NCI-H510A treated with DMSO at 0.1 percent for 48 hours (cell line): ENCODE measurements at regions not wholly inside any gene's neighbourhood (a gene's known extent, or its start where the extent isn't known, plus 50 kb on each side); places are given as distances from the start of the nearest gene placed in this dataset.
"Not testable (repeated sequence)": the region's sequence is repeated elsewhere in the genome, so short reads cannot be mapped to it uniquely, and the experiment has no call there.

Source experiments
- DNase-seq: peaks from one replicate; lab custom pipeline; 2025; lab: John Stamatoyannopoulos, UW

DNA sequence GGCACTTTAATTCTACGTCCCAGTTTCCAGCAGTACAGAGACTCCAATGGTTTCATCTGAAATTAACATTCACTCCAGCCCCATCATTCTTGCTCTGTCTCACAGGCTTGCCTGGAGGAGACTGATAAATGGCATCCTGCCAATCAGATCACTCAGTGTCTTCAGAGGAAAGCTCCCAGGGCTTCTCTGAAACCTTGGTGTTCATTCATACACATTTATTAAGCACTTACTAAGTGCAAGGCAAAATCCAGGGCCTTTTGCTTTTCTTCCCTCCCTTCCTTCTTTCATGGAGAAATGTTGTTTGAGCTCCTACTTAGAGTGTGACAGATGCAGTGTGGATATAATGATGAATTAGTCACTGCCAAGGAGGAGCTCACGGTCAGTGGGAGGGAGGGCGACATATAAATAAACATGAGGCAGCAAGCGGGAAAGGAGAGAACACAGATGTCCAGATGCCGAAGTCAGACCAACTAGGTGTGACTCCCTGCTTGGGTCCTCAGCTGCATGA lies 106.7 kb upstream of the DTNBP1 start:
- DNase-seq: no peak

- no peak for DNase-seq
These were observed 106.2 kb upstream of the DTNBP1 start for GRCh38 chr6:15768999-15769398.

GRCh38 chr6:15763837-15764236 lies 101.0 kb upstream of the DTNBP1 start:
- no peak for DNase-seq

GRCh38 chr6:15763364-15763763 lies 100.5 kb upstream of the DTNBP1 start:
- DNase-seq: no peak

GRCh38 chr6:15761045-15761502 lies 98.2 kb upstream of the DTNBP1 start:
- DNase-seq: no peak

DNA sequence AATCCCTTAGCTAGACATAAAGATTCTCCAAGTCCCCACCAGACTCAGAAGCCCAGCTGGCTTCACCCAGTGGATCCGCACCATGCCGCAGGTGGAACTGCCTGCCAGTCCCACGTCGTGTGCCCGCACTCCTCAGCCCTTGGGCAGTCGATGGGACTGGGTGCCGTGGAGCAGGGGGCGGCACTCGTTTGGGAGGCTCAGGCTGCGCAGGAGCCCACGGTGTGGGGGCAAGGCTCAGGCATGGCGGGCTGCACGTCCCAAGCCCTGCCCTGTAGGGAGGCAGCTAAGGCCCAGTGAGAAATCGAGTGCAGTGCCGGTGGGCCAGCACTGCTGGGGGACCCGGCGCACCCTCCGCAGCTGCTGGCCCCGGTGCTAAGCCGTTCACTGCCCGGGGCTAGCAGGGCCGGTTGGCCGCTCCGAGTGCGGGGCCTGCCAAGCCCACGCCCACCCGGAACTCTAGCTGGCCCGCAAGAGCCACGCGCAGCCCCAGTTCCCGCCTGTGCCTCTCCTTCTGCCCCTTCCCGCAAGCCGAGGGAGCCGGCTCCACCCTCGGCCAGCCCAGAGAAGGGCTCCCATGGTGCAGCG lies 95.9 kb upstream of the DTNBP1 start:
- no peak for DNase-seq

- DNase-seq: no peak
These were observed 92.7 kb upstream of the DTNBP1 start for GRCh38 chr6:15755526-15755925.

- no peak for DNase-seq
These were observed 91.9 kb upstream of the DTNBP1 start for GRCh38 chr6:15754706-15755079.

GRCh38 chr6:15754035-15754705 lies 91.3 kb upstream of the DTNBP1 start:
- DNase-seq: no peak

DNA sequence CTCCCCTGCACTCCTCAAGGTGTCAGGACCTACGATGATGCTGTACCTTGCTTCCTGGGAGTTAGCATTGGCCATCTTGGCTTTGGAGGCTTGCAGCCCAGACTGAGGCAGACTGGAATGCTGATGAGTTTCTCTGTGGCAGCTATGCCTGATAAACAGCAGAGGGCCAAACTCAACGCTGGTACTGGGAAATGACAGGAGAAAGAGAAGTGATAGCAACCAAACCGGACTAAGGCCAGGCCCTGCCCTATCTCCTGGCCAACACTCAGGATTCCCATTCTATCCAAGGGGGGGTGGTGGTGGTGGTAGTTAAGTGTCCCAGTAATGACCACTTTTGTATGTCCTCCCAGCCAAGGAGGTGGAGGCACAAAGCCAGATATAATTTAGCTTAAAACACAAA lies 90.0 kb upstream of the DTNBP1 start:
- no peak for DNase-seq

DNA sequence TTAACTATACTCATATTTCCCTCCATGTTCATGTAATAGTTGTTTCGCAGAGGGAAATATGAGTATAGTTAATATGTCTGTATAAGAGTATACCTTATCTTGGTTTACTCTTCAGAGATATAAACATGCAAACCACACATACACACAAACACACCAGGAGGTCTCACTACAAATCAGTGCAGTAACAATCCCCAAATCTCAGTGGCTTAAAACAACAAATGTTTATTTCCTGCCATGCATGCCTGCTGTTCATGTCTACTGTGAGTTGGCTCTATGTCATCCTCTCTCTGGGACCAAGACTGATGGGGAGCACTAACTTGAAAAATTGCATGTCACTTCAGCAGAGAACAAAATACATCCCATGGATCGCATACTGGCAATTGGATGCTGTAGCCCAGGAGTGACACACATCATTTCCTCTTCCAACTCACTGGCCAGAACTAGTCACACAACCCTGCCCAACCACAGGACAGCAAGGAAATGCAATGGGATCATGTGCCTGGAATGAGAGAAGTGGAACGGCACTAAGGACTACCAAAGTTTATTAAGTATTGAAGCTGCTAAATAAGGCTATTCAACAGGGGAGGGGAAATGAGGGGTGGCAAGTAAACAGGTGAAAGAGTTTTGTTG lies 89.0 kb upstream of the DTNBP1 start:
- no peak for DNase-seq

- no peak for DNase-seq
These were observed 85.5 kb upstream of the DTNBP1 start for GRCh38 chr6:15748341-15748740.

DNA sequence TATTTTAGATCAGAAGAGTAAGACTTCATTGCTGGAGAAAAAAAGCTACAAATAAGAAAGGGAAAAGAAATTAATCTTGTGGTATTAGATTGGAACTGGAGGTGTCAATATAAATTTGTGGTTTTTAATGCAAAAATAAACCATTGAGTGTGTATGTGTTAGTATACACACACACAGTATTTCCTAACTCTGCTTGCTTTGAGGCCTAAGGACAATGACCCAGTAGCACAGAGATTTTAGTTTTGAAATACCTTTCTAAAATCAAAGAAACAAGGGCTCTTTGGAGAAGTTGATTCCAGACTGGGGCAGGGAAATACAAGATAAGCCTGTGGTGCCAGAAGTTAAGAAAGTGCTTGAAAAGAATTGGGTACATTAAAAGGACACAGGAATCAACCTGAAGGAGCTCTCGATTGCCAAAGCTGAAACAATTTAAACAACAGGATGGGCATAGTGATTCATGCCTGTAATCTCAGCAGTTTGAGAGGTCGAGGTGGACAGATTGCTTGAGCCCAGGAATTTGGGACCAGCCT lies 84.6 kb upstream of the DTNBP1 start:
- DNase-seq: no peak

- no peak for DNase-seq
These were observed 83.0 kb upstream of the DTNBP1 start for GRCh38 chr6:15745781-15746180.

GRCh38 chr6:15744818-15745402 lies 82.1 kb upstream of the DTNBP1 start:
- no peak for DNase-seq

DNA sequence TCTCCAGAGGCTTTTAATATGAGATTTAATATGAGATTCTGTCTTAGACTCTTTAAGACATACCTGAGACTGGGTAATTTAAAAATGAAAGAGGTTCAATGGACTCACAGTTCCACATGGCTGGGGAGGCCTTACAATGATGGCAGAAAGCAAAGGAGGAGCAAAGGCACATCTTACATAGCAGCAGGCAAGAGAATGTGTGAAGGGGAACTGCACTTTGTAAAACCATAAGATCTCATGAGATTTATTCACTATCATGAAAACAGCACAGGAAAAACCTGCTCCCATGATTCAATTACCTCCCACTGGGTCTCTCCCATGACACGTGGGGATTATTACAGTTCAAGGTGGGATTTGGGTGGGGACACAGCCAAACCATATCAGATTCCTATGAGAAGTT lies 79.2 kb upstream of the DTNBP1 start:
- not testable (repeated sequence) for DNase-seq

DNA sequence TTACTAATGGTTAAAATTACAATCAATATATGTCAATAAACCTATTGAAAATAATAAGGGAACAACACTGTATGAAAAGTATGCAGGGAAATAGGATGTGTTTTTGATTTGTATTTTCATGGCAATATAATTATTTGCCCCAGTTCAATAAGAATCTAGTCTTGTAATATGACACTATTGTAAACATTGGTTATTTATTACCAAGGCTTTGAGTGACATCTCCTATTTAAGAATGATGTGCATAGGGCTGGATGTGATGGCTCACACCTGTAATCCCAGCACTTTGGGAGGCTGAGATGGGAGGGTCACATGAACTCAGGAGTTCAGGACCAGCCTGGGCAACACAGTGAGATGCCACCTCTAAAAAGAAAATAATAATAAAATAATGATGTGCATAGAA lies 78.6 kb upstream of the DTNBP1 start:
- DNase-seq: no peak

GRCh38 chr6:15739867-15740266 lies 77.0 kb upstream of the DTNBP1 start:
- DNase-seq: no peak

- DNase-seq: no peak
These were observed 76.5 kb upstream of the DTNBP1 start for GRCh38 chr6:15739353-15739752.

DNA sequence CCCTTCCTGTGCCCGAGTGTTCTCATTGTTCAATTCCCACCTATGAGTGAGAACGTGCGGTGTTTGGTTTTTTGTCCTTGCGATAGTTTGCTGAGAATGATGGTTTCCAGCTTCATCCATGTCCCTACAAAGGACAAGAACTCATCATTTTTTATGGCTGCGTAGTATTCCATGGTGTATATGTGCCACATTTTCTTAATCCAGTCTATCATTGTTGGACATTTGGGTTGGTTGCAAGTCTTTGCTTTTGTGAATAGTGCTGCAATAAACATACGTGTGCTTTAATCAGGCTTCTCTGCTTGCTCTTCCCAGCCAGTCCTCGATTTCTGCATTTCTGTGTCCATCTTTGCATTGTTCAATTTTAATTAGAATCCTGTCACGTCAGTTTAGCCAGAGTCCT lies 75.4 kb upstream of the DTNBP1 start:
- DNase-seq: not testable (repeated sequence)

GRCh38 chr6:15736297-15736696 lies 73.5 kb upstream of the DTNBP1 start:
- no peak for DNase-seq

DNA sequence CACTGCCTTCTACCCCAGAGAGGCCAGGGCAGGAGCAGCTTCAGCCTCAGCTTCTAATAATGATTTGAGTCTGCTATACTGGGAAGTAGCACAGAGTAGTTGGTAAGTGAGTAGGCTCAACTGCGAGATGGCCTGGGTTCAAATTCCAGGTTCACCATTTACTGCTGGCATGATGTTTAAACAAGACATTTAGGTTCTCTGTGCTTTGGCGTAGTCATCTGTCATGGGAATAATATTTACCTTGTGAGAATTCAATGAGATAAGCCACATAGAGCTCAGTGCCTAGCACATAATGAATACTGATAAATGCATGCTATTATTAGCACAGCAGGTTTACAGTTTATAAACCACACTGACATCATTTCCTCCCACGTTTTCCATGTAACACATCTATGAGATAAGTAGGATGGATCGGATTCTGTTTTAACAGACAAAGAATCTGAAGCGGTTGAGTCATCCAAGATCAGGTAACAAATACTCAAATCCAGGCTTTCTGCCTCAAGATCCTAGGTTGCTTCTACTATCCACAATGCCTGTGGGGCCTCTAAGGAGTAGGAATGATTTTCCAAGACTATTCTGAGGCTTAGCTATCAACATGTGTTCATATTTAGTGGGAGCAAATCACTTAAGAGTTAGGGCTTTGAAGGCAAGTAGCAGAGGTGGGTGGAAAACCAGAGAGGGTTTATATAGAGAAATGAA lies 72.9 kb upstream of the DTNBP1 start:
- peak; percentile 21 for DNase-seq
